Peyer's patch (tissue), 4 donors: ENCODE measurements at regions not wholly inside any gene's neighbourhood (a gene's known extent, or its start where the extent isn't known, plus 50 kb on each side); places are given as distances from the start of the nearest gene placed in this dataset.

ENCODE experiments used
- CTCF ChIP-seq, 6 experiments: fragments of 450-650 bp in 4 of 6; fragments of 200-600 bp in 2 of 6; sonication (generic) in 1 of 6; IDR thresholded peaks; one replicate each; pipeline ENCODE4 v1.5.1; 2017 to 2019; ENCODE audit warnings: antibody characterized with exemption in 6 of 6, mild to moderate bottlenecking in 3 of 6, moderate library complexity in 1 of 6
- POLR2A ChIP-seq, 2 donors: fragments of 450-650 bp; IDR thresholded peaks; one replicate each; pipeline ENCODE4 v1.5.1; 2017; ENCODE audit warnings: antibody characterized with exemption in 2 of 2, mild to moderate bottlenecking in 2 of 2, moderate library complexity in 2 of 2

- TF ChIP-seq CTCF (IDR thresholded peaks at IDR 0.05): no peak
- TF ChIP-seq POLR2A (IDR thresholded peaks at IDR 0.05): no peak
These were observed 272.9 kb upstream of the RIOK2 start for GRCh38 chr5:97455996-97456395.
